ENCODE measurements at regions not wholly inside any gene's neighbourhood (a gene's known extent, or its start where the extent isn't known, plus 50 kb on each side); places are given as distances from the start of the nearest gene placed in this dataset.

GRCh38 chr13:44084146-44084545 is 204.4 kb downstream of the LACC1 start:
- TF ChIP-seq, protein P1, sequence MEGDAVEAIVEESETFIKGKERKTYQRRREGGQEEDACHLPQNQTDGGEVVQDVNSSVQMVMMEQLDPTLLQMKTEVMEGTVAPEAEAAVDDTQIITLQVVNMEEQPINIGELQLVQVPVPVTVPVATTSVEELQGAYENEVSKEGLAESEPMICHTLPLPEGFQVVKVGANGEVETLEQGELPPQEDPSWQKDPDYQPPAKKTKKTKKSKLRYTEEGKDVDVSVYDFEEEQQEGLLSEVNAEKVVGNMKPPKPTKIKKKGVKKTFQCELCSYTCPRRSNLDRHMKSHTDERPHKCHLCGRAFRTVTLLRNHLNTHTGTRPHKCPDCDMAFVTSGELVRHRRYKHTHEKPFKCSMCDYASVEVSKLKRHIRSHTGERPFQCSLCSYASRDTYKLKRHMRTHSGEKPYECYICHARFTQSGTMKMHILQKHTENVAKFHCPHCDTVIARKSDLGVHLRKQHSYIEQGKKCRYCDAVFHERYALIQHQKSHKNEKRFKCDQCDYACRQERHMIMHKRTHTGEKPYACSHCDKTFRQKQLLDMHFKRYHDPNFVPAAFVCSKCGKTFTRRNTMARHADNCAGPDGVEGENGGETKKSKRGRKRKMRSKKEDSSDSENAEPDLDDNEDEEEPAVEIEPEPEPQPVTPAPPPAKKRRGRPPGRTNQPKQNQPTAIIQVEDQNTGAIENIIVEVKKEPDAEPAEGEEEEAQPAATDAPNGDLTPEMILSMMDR (IDR thresholded peaks at IDR 0.05; ENCODE audit: insufficient read depth, low read length, severe bottlenecking) = no peak
- FAIRE-seq = no peak

DNA sequence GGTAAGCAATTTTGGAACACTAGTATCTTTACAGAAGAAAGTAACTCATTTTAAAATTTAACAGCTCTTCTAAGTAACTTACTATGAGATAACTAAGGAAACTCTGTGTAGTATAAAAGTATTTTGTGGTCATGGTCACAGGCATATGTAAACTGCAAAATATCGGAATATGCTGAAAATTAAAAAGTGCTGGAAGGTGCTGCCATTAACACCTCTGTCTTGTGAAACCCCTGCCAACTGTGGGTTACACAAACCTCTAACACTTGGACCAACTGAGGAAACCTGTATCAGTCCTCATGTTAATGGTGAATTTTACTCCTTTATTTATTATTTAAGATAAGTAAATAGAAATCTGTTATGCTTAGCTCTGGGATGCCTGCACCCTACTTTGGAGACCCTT is 206.7 kb downstream of the LACC1 start:
- no peak for FAIRE-seq
- Histone ChIP-seq H3K36me3 (ENCODE audit: control insufficient read depth, insufficient read depth, low read length) (no peaks in the 10 kb centered on the region), H3K4me3 (ENCODE audit: low read depth, low read length) (no peak overlapping the region), H3K27me3 (ENCODE audit: control insufficient read depth, insufficient read depth, low read length) (no peaks in the 10 kb centered on the region)
- TF ChIP-seq, protein P1 (IDR thresholded peaks at IDR 0.05; ENCODE audit: insufficient read depth, low read length, severe bottlenecking) = no peak
- DNase-seq (ENCODE audit: low read depth) = no peak

More at GRCh38 chr13:44084146-44084545, 204.4 kb downstream of the LACC1 start:
- Histone ChIP-seq H3K27me3 (ENCODE audit: control insufficient read depth, insufficient read depth, low read length) (no peaks in the 10 kb centered on the region), H3K36me3 (ENCODE audit: control insufficient read depth, insufficient read depth, low read length) (no peaks in the 10 kb centered on the region), H3K4me3 (ENCODE audit: low read depth, low read length) (no peak overlapping the region)
- DNase-seq (ENCODE audit: low read depth) = no peak

- FAIRE-seq (no peak), DNase-seq (ENCODE audit: low read depth) (no peak)
- no peaks in the 10 kb centered on the region for H3K27me3 ChIP-seq (ENCODE audit: control insufficient read depth, insufficient read depth, low read length)
- no peak overlapping the region for H3K4me3 ChIP-seq (ENCODE audit: low read depth, low read length)
- TF ChIP-seq, protein P1 (IDR thresholded peaks at IDR 0.05; ENCODE audit: insufficient read depth, low read length, severe bottlenecking) = no peak
- H3K36me3 ChIP-seq (ENCODE audit: control insufficient read depth, insufficient read depth, low read length) = no peaks in the 10 kb centered on the region
Observed at GRCh38 chr13:44088411-44088810, 208.7 kb downstream of the LACC1 start.

DNA sequence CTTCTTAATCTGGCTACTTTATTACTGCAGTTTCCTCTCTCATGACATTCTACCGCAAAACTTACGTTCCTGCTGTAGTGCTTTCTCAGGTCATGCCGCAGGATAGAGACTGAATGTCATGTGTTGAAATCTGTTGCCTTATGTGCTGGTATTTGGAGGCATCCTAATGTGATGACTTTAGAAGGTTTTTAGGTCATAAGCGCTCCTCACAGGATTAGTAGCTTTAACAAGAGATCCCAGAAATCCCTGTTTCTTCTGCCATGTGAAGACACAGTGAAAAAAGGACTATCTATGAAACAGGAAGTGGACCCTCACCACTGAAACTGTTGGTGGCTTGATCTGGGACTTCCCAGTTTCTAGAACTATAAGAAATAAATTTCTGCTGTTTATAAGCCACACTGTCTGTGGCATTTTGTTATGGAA is 209.3 kb downstream of the LACC1 start:
- DNase-seq (ENCODE audit: low read depth) (no peak), FAIRE-seq (no peak)
- Histone ChIP-seq H3K36me3 (ENCODE audit: control insufficient read depth, insufficient read depth, low read length) (no peaks in the 10 kb centered on the region), H3K4me3 (ENCODE audit: low read depth, low read length) (no peak overlapping the region), H3K27me3 (ENCODE audit: control insufficient read depth, insufficient read depth, low read length) (no peaks in the 10 kb centered on the region)
- TF ChIP-seq, protein P1 (IDR thresholded peaks at IDR 0.05; ENCODE audit: insufficient read depth, low read length, severe bottlenecking) = no peak

DNA sequence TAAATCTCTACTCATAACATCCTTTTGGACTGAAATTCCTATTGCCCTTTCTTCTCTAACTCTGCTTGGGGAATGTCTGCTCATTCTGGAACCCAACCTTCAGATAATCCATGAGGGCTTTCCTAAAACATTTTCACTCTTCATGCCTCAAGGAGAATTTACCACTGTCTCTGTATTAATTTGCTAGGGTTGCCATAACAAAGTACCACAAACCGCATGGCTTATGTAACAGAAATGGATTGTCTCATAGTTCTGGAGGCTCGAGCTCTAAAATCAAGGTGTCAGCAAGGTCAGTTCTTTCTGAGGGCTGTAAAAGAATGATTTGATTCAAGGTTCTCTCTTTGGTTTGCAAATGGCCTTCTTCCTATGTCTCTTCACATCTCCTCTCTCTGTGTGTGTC is 209.7 kb downstream of the LACC1 start:
- DNase-seq (ENCODE audit: low read depth) (no peak), FAIRE-seq (no peak)
- H3K27me3 ChIP-seq (ENCODE audit: control insufficient read depth, insufficient read depth, low read length) = no peaks in the 10 kb centered on the region
- TF ChIP-seq, protein P1 (IDR thresholded peaks at IDR 0.05; ENCODE audit: insufficient read depth, low read length, severe bottlenecking) = no peak
- no peaks in the 10 kb centered on the region for H3K36me3 ChIP-seq (ENCODE audit: control insufficient read depth, insufficient read depth, low read length)
- no peak overlapping the region for H3K4me3 ChIP-seq (ENCODE audit: low read depth, low read length)

Data from bronchial epithelial cell (primary cell).